Sigmoid colon (tissue), 4 donors: ENCODE measurements at regions not wholly inside any gene's neighbourhood (a gene's known extent, or its start where the extent isn't known, plus 50 kb on each side); places are given as distances from the start of the nearest gene placed in this dataset.

Experiments used
- POLR2A ChIP-seq, 2 donors: fragments of 450-650 bp; IDR thresholded peaks; one replicate each; pipeline ENCODE4 v1.6.1; 2016; ENCODE audit warnings: antibody characterized with exemption in 2 of 2, mild to moderate bottlenecking in 2 of 2, moderate library complexity in 2 of 2
- POLR2AphosphoS5 ChIP-seq, 4 donors: sonication (generic); formaldehyde crosslinking; IDR thresholded peaks; one replicate each; pipeline ENCODE4 v1.6.1; 2017; ENCODE audit warnings: antibody characterized with exemption in 4 of 4
- TF ChIP-seq, protein P1 (sequence below), 4 experiments: fragments of 450-650 bp in 3 of 4; fragments of 200-600 bp in 1 of 4; IDR thresholded peaks; one replicate each; pipeline ENCODE4 v1.5.1; 2016 to 2019; ENCODE audit warnings: antibody characterized with exemption in 4 of 4, mild to moderate bottlenecking in 3 of 4, moderate library complexity in 2 of 4

DNA sequence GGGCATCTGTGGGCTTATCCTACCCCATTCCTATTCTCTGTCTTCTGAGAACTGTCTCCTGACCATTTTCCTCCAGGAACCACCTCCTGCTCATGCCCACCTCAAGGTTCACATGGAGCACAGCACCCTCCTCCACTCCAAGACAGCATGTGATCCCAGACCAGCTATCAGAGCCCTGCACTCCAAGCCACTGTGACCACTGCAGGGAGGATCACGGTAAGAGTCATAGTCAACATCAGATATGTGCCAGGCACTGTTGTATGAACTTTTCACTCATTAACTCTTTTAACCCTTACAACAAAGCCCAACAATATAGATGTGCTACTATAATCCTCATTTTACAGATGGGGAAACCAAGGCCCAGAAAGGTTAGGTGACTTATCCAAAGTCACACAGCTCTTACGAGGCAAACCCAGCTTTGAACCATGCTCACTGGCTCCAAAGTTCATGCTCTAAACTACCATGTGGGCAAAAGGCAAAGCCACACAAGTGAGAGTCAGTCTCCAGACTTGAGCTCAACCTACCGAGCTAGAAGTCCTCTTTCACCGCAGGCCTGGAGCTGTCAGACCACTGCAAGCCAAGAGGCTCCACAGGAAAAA lies 115.1 kb upstream of the IQSEC1 start:
- TF ChIP-seq, protein P1, sequence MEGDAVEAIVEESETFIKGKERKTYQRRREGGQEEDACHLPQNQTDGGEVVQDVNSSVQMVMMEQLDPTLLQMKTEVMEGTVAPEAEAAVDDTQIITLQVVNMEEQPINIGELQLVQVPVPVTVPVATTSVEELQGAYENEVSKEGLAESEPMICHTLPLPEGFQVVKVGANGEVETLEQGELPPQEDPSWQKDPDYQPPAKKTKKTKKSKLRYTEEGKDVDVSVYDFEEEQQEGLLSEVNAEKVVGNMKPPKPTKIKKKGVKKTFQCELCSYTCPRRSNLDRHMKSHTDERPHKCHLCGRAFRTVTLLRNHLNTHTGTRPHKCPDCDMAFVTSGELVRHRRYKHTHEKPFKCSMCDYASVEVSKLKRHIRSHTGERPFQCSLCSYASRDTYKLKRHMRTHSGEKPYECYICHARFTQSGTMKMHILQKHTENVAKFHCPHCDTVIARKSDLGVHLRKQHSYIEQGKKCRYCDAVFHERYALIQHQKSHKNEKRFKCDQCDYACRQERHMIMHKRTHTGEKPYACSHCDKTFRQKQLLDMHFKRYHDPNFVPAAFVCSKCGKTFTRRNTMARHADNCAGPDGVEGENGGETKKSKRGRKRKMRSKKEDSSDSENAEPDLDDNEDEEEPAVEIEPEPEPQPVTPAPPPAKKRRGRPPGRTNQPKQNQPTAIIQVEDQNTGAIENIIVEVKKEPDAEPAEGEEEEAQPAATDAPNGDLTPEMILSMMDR (IDR thresholded peaks at IDR 0.05): no peak
- TF ChIP-seq POLR2A (IDR thresholded peaks at IDR 0.05) (no peak), POLR2AphosphoS5 (IDR thresholded peaks at IDR 0.05) (no peak)
